ENCODE measurements at regions not wholly inside any gene's neighbourhood (a gene's known extent, or its start where the extent isn't known, plus 50 kb on each side); places are given as distances from the start of the nearest gene placed in this dataset.
"Not testable (repeated sequence)": the region's sequence is repeated elsewhere in the genome, so short reads cannot be mapped to it uniquely, and the experiment has no call there.

DNA sequence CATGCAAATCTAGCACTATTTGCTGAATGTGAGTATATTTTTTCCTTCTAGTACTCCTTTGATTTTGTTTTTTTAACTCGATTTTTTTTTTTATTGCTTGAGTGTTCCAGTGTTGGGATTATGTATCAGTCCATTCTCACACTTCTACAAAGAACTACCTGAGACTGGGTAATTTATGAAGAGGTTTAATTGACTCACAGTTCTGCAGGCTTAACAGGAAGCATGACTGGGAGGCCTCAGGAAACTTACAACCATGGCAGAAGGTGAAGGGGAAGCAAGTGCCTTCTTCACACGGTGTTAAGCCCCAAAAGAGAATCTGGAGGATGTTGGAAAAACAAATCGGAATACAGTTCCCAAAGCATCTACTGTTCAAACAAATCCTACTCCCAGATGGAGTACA is 69.1 kb downstream of the ZNF518B start:
- not testable (repeated sequence) for H3K9me3 Mint-ChIP-seq; H3K36me3 Mint-ChIP-seq (ENCODE audit: low read depth); H3K4me3 Mint-ChIP-seq; DNase-seq; H3K4me1 Mint-ChIP-seq; H3K27ac Mint-ChIP-seq; H3K27me3 Mint-ChIP-seq (ENCODE audit: low read depth, poor library complexity)

DNA sequence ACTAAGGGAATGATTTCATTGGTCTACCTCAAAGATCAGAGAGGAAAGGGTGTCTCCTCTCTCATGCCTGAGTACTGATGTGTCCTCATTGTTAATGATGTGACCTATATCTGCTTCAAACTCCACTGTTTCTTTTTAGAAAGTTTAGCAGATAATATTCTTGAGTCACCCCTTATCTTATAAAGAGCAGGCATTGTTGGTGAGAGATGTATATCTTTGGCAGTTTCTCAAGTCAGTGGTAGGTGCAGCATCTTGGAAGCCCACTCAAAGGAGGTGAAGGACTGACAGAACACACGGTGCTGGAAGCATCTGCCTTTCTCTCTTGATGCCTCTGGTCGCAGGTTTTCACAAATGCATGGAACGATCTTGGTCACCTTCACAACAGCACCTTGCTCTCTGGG is 71.2 kb downstream of the ZNF518B start:
- Mint-ChIP-seq H3K9me3 (no peaks in the 10 kb centered on the region), H3K27ac (no peak overlapping the region), H3K36me3 (ENCODE audit: low read depth) (no peaks in the 10 kb centered on the region), H3K4me3 (no peak overlapping the region), H3K27me3 (ENCODE audit: low read depth, poor library complexity) (peaks cover 13% of the 10 kb centered on the region), H3K4me1 (no peaks in the 10 kb centered on the region)
- DNase-seq = no peak
- TF ChIP-seq, protein P1, sequence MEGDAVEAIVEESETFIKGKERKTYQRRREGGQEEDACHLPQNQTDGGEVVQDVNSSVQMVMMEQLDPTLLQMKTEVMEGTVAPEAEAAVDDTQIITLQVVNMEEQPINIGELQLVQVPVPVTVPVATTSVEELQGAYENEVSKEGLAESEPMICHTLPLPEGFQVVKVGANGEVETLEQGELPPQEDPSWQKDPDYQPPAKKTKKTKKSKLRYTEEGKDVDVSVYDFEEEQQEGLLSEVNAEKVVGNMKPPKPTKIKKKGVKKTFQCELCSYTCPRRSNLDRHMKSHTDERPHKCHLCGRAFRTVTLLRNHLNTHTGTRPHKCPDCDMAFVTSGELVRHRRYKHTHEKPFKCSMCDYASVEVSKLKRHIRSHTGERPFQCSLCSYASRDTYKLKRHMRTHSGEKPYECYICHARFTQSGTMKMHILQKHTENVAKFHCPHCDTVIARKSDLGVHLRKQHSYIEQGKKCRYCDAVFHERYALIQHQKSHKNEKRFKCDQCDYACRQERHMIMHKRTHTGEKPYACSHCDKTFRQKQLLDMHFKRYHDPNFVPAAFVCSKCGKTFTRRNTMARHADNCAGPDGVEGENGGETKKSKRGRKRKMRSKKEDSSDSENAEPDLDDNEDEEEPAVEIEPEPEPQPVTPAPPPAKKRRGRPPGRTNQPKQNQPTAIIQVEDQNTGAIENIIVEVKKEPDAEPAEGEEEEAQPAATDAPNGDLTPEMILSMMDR (IDR thresholded peaks at IDR 0.05) = no peak

DNA sequence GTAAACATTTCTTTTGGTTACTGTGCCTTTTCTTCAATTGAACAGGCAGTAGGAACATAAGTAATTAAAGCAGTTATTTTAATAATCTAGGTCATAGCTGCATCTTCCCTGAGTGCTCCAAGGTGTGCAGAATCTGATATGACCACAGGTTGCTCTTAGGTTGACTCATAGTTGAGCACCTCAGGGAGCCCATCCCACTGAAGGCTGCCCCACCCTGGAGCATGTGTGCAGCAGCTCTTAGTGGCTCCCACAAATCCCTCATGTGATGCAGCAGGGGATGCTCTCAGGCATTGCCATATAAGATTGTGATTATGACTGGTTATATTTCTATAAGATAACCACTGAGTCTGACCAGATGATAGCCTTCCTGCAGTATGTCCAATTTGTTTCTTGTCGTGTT is 72.3 kb downstream of the ZNF518B start:
- TF ChIP-seq, protein P1 (IDR thresholded peaks at IDR 0.05) = no peak
- Mint-ChIP-seq H3K4me3 (no peak overlapping the region), H3K27ac (no peak overlapping the region), H3K27me3 (ENCODE audit: low read depth, poor library complexity) (peaks cover 13% of the 10 kb centered on the region), H3K4me1 (no peaks in the 10 kb centered on the region), H3K36me3 (ENCODE audit: low read depth) (no peaks in the 10 kb centered on the region), H3K9me3 (no peaks in the 10 kb centered on the region)
- DNase-seq = no peak

DNA sequence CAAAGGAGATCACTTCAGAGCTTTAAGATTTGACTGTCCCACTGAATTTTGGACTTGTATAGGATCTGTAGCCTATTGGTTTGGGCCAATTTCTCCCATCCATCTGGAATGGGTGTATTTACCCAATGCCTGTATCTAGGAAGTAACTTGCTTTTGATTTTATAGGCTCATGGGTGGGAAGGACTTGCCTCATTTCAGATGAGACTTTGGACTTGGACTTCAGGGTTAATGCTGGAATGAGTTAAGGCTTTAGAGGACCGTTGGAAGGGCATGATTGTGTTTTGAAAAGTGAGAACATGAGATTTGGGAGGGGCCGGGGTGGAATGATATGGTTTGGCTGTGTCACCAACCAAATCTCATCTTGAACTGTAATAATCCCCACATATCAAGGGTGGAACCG is 73.8 kb downstream of the ZNF518B start:
- no peak for DNase-seq
- TF ChIP-seq, protein P1 (IDR thresholded peaks at IDR 0.05) = no peak
- Mint-ChIP-seq H3K4me3 (no peak overlapping the region), H3K27me3 (ENCODE audit: low read depth, poor library complexity) (peaks cover 13% of the 10 kb centered on the region), H3K27ac (no peak overlapping the region), H3K4me1 (no peaks in the 10 kb centered on the region), H3K36me3 (ENCODE audit: low read depth) (no peaks in the 10 kb centered on the region), H3K9me3 (no peaks in the 10 kb centered on the region)

DNA sequence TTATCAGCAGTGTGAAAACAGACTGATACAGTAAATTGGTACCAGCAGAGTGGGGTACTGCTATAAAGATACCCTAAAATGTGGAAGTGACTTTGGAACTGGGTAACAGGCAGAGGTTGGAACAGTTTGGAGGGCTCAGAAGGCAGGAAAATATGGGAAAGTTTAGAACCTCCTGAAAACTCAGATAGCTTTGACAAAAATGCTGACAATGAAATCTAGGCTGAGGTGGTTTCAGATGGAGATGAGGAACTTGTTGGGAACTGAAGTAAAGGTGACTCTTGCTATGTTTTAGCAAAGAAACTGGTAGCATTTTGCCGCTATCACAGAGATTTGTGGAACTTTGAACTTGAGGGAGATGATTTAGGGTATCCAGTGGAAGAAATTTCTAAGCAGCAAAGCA is 75.1 kb downstream of the ZNF518B start:
- not testable (repeated sequence) for H3K4me1 Mint-ChIP-seq; H3K36me3 Mint-ChIP-seq (ENCODE audit: low read depth); H3K4me3 Mint-ChIP-seq; H3K9me3 Mint-ChIP-seq; DNase-seq; H3K27ac Mint-ChIP-seq
- peaks cover 13% of the 10 kb centered on the region for H3K27me3 Mint-ChIP-seq (ENCODE audit: low read depth, poor library complexity)

DNA sequence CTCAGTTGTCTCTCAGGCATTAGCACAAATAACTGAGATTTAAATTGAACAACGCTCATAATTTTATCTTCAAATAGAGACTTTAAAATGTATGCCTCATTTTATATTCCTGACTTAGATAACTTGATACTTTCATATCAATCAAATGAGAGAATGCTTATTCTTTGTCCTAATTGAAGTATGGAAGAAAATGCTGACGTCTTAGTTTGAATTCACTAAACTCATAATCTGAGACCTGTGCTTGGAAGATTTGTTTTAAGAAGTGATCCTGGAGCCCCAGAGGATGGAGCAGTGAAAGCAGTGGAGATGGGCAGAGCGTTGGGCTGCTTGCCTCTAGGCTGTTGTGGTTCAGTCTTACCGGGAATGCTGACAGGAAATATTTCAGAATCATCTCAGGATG is 76.1 kb downstream of the ZNF518B start:
- H3K4me3 Mint-ChIP-seq = no peak overlapping the region

DNA sequence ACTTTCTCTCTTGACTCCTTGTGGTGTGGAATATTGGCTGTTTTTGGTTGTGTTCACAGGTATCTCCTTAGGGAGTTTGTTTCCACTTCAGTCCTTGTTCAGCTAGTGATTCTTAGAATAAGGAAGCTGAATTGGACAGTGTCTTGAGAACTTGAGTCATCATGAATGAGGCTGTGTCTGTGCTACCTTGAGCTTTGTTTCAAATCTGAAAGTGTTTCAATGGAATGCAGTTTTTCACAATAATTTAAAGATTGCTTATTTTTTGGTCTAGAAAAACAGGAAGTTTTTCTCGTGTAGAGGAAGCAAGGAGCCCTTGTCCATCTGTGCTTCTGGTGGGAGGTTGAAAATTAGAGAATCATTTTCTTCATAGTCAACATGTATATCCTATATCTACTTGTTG is 76.5 kb downstream of the ZNF518B start:
- Mint-ChIP-seq H3K4me1 (no peaks in the 10 kb centered on the region), H3K27ac (no peak overlapping the region), H3K9me3 (no peaks in the 10 kb centered on the region), H3K27me3 (ENCODE audit: low read depth, poor library complexity) (peaks cover 13% of the 10 kb centered on the region), H3K4me3 (no peak overlapping the region), H3K36me3 (ENCODE audit: low read depth) (no peaks in the 10 kb centered on the region)
- no peak for DNase-seq
- TF ChIP-seq, protein P1 (IDR thresholded peaks at IDR 0.05) = no peak

More for the DNA sequence above, 76.1 kb downstream of the ZNF518B start:
- Mint-ChIP-seq H3K9me3 (no peaks in the 10 kb centered on the region), H3K27me3 (ENCODE audit: low read depth, poor library complexity) (peaks cover 13% of the 10 kb centered on the region), H3K27ac (no peak overlapping the region), H3K4me1 (no peaks in the 10 kb centered on the region), H3K36me3 (ENCODE audit: low read depth) (no peaks in the 10 kb centered on the region)
- no peak for DNase-seq
- TF ChIP-seq, protein P1 (IDR thresholded peaks at IDR 0.05) = no peak

Data from nephron progenitor cell (in vitro differentiated cells).